ENCODE measurements at regions not wholly inside any gene's neighbourhood (a gene's known extent, or its start where the extent isn't known, plus 50 kb on each side); places are given as distances from the start of the nearest gene placed in this dataset.

- TF ChIP-seq CTCF (IDR thresholded peaks at IDR 0.05) (no peak), POLR2A (IDR thresholded peaks at IDR 0.05) (no peak)
Measured at GRCh38 chr7:17580141-17580540, 281.7 kb downstream of the AHR start.
